H9 (cell line): ENCODE measurements at regions not wholly inside any gene's neighbourhood (a gene's known extent, or its start where the extent isn't known, plus 50 kb on each side); places are given as distances from the start of the nearest gene placed in this dataset.

Source experiments
- DNase-seq: peaks from one replicate; pipeline ENCODE4 v3.0.0-alpha.2; 2017
- H2AFZ ChIP-seq: one replicate; pipeline ENCODE4 v1.6.1; 2013; ENCODE audit warnings: mild to moderate bottlenecking, low read length, control low read depth, moderate library complexity
- H2AK5ac ChIP-seq: 2 replicates; pipeline ENCODE4 v1.6.1; 2013; ENCODE audit warnings: low read length, control low read depth, mixed read lengths; ENCODE audit not compliant: insufficient read length
- H2BK120ac ChIP-seq: one replicate; pipeline ENCODE4 v1.6.1; 2013; ENCODE audit warnings: low read depth, mild to moderate bottlenecking, low read length, control low read depth, inconsistent platforms; ENCODE audit not compliant: poor library complexity, severe bottlenecking
- H2BK12ac ChIP-seq: 2 replicates; pipeline ENCODE4 v1.6.1; 2013; ENCODE audit warnings: low read length, control low read depth, mixed read lengths, low read depth; ENCODE audit not compliant: insufficient read length
- H2BK15ac ChIP-seq: 2 replicates; pipeline ENCODE4 v1.6.1; 2013; ENCODE audit warnings: low read depth, low read length, control low read depth
- H2BK20ac ChIP-seq: one replicate; pipeline ENCODE4 v1.6.1; 2013; ENCODE audit warnings: low read depth, mild to moderate bottlenecking, low read length, control low read depth, inconsistent platforms; ENCODE audit not compliant: poor library complexity, severe bottlenecking
- H2BK5ac ChIP-seq: 2 replicates; pipeline ENCODE4 v1.6.1; 2013; ENCODE audit warnings: low read length, control low read depth, mixed read lengths; ENCODE audit not compliant: insufficient read length
- H3K14ac ChIP-seq: 2 replicates; pipeline ENCODE4 v1.6.1; 2013; ENCODE audit warnings: low read length, control low read depth; ENCODE audit not compliant: insufficient read depth
- H3K18ac ChIP-seq: 2 replicates; pipeline ENCODE4 v1.6.1; 2013; ENCODE audit warnings: low read depth, mild to moderate bottlenecking, mixed read lengths, low read length, control low read depth; ENCODE audit not compliant: insufficient read length
- H3K23ac ChIP-seq: 2 replicates; pipeline ENCODE4 v1.6.1; 2013; ENCODE audit warnings: low read length, control low read depth, mixed read lengths, low read depth; ENCODE audit not compliant: insufficient read length
- H3K23me2 ChIP-seq: 2 replicates; pipeline ENCODE4 v1.6.1; 2013; ENCODE audit warnings: low read depth, mild to moderate bottlenecking, mixed read lengths, low read length, control low read depth; ENCODE audit not compliant: insufficient read length, poor library complexity, severe bottlenecking
- H3K27ac ChIP-seq: 2 replicates; pipeline ENCODE4 v1.5.1; 2013; ENCODE audit warnings: low read length, control low read depth, mixed read lengths, low read depth; ENCODE audit not compliant: insufficient read length
- H3K27me3 ChIP-seq: 2 replicates; pipeline ENCODE4 v1.6.1; 2013; ENCODE audit warnings: low read length, control low read depth, inconsistent platforms; ENCODE audit not compliant: insufficient read depth
- H3K4ac ChIP-seq: 2 replicates; pipeline ENCODE4 v1.6.1; 2013; ENCODE audit warnings: low read depth, mild to moderate bottlenecking, control low read depth, inconsistent platforms, low read length, moderate library complexity
- H3K4me1 ChIP-seq: 2 replicates; pipeline ENCODE4 v1.6.1; 2013; ENCODE audit warnings: low read length, control low read depth, inconsistent platforms; ENCODE audit not compliant: insufficient read depth
- H3K4me2 ChIP-seq: 2 replicates; pipeline ENCODE4 v1.6.1; 2013; ENCODE audit warnings: low read length, control low read depth, mixed read lengths; ENCODE audit not compliant: insufficient read length, insufficient read depth
- H3K56ac ChIP-seq: 2 replicates; pipeline ENCODE4 v1.6.1; 2013; ENCODE audit warnings: low read depth, mild to moderate bottlenecking, mixed read lengths, low read length, control low read depth; ENCODE audit not compliant: insufficient read length
- H3K79me1 ChIP-seq: 2 replicates; pipeline ENCODE4 v1.6.1; 2013; ENCODE audit warnings: low read depth, mild to moderate bottlenecking, moderate library complexity, low read length, control low read depth, inconsistent platforms; ENCODE audit not compliant: insufficient read depth, poor library complexity, severe bottlenecking
- H3K79me2 ChIP-seq: 2 replicates; pipeline ENCODE4 v1.6.1; 2013; ENCODE audit warnings: low read length, control low read depth, inconsistent platforms; ENCODE audit not compliant: insufficient read depth
- H3K9ac ChIP-seq: 2 replicates; pipeline ENCODE4 v1.6.1; 2013; ENCODE audit warnings: low read length, control low read depth, mixed read lengths; ENCODE audit not compliant: insufficient read length; ENCODE audit errors: extremely low read depth
- H3K9me3 ChIP-seq: one replicate; pipeline ENCODE4 v1.6.1; 2013; ENCODE audit warnings: low read depth, low read length, inconsistent platforms; ENCODE audit not compliant: control insufficient read depth
- H3T11ph ChIP-seq: one replicate; pipeline ENCODE4 v1.6.1; 2013; ENCODE audit warnings: mild to moderate bottlenecking, low read length, control low read depth, inconsistent platforms
- H4K20me1 ChIP-seq: one replicate; pipeline ENCODE4 v1.6.1; 2013; ENCODE audit not compliant: control insufficient read depth, insufficient read length, insufficient read depth
- H4K5ac ChIP-seq: 2 replicates; pipeline ENCODE4 v1.6.1; 2013; ENCODE audit warnings: low read depth, mild to moderate bottlenecking, mixed read lengths, low read length, control low read depth; ENCODE audit not compliant: insufficient read length
- H4K8ac ChIP-seq: replicated peaks from 2 replicates; pipeline ENCODE4 v1.6.1; 2013; ENCODE audit warnings: low read length, control low read depth, mixed read lengths, low read depth; ENCODE audit not compliant: insufficient read length
- H4K91ac ChIP-seq: 2 replicates; pipeline ENCODE4 v1.6.1; 2013; ENCODE audit warnings: low read depth, mild to moderate bottlenecking, moderate library complexity, mixed read lengths, low read length, control low read depth; ENCODE audit not compliant: insufficient read length
- H3K27ac Mint-ChIP-seq, 3 experiments: 2 replicates in 2 of 3; 3 replicates in 1 of 3; pipeline ENCODE4 v1.8.0; 2020 to 2021; ENCODE audit warnings: mixed read lengths in 3 of 3, mild to moderate bottlenecking in 1 of 3, moderate library complexity in 1 of 3
- H3K27me3 Mint-ChIP-seq: 2 replicates; pipeline ENCODE4 v1.8.0; 2021; ENCODE audit warnings: low read depth, mild to moderate bottlenecking, moderate library complexity, mixed read lengths
- H3K36me3 Mint-ChIP-seq, 3 experiments: 2 replicates in 2 of 3; 3 replicates in 1 of 3; pipeline ENCODE4 v1.8.0; 2020 to 2021; ENCODE audit warnings: low read depth in 3 of 3, mixed read lengths in 3 of 3; ENCODE audit not compliant: insufficient read depth in 1 of 3
- H3K4me1 Mint-ChIP-seq, 2 experiments: 2 replicates each; pipeline ENCODE4 v1.8.0; 2020; ENCODE audit warnings: mixed read lengths in 2 of 2
- H3K4me3 Mint-ChIP-seq, 2 experiments: 2 replicates in 1 of 2; 3 replicates in 1 of 2; pipeline ENCODE4 v1.8.0; 2020 to 2021; ENCODE audit warnings: mild to moderate bottlenecking in 2 of 2, mixed read lengths in 2 of 2, moderate library complexity in 1 of 2
- H3K9me3 Mint-ChIP-seq, 2 experiments: 2 replicates in 1 of 2; 3 replicates in 1 of 2; pipeline ENCODE4 v1.8.0; 2020; ENCODE audit warnings: mild to moderate bottlenecking in 2 of 2, mixed read lengths in 2 of 2, moderate library complexity in 1 of 2
- CTCF ChIP-seq: fragments of 200-600 bp; sonication (generic); conservative IDR thresholded peaks from 3 replicates; pipeline ENCODE4 v1.8.0; 2021; ENCODE audit warnings: antibody characterized with exemption, mild to moderate bottlenecking
- WGBS: extraction: QIAGEN DNeasy Blood & Tissue Kit; methylation state at CpG from one replicate; pipeline ENCODE4 v1.1.7; 2013; ENCODE audit warnings: missing lambda C conversion rate, low lambda C conversion rate, mixed read lengths; ENCODE audit not compliant: insufficient read length; ENCODE audit errors: extremely low coverage; 5-methylcytosine and 5-hydroxymethylcytosine counted together

- Histone ChIP-seq H3K9ac (no peak overlapping the region), H2AK5ac (no peak overlapping the region), H3K18ac (no peak overlapping the region), H2BK20ac (no peak overlapping the region), H2BK5ac (no peak overlapping the region), H3K23me2 (no peaks in the 10 kb centered on the region), H3K27me3 (no peaks in the 10 kb centered on the region), H3K79me1 (no peaks in the 10 kb centered on the region), H4K20me1 (no peaks in the 10 kb centered on the region), H4K5ac (no peak overlapping the region), H3K27ac (no peak overlapping the region), H2AFZ (no peak overlapping the region), H3K79me2 (no peaks in the 10 kb centered on the region), H3K4ac (no peak overlapping the region), H3K23ac (no peak overlapping the region), H3K14ac (no peak overlapping the region), H4K8ac (no peak overlapping the region), H3K4me2 (no peak overlapping the region), H3K56ac (no peak overlapping the region), H2BK12ac (no peak overlapping the region), H4K91ac (no peak overlapping the region), H2BK15ac (no peak overlapping the region), H3K4me1 (peaks cover 7% of the 10 kb centered on the region), H2BK120ac (no peak overlapping the region), H3K9me3 (no peaks in the 10 kb centered on the region), H3T11ph (no peak overlapping the region)
- Mint-ChIP-seq H3K36me3 (no peaks in the 10 kb centered on the region), H3K27ac (no peak overlapping the region), H3K9me3 (no peaks in the 10 kb centered on the region; a peak in 1 of 5 replicates), H3K4me3 (no peak overlapping the region), H3K27me3 (no peaks in the 10 kb centered on the region; the same call in none of the 2 replicates), H3K4me1 (peaks cover 30 to 32% of the 10 kb centered on the region in 2 experiments)
- no peak for TF ChIP-seq CTCF
- no peak for DNase-seq
- WGBS: no CpG with 5 or more reads among the region's 5 CpGs
Measured at GRCh38 chr16:14014284-14014625, 56.9 kb upstream of the MRTFB start.
